Breast epithelium (tissue), 4 donors: ENCODE measurements at regions not wholly inside any gene's neighbourhood (a gene's known extent, or its start where the extent isn't known, plus 50 kb on each side); places are given as distances from the start of the nearest gene placed in this dataset.

Source experiments
- DNase-seq, 2 donors: peaks; one replicate each; pipeline ENCODE4 v3.0.0-alpha.2; 2019; ENCODE audit warnings: low spot score in 2 of 2
- H3K27ac ChIP-seq, 2 donors: fragments of 200-600 bp; sonication (generic) in 1 of 2; one replicate each; pipeline ENCODE4 v1.5.1; 2016 to 2019; ENCODE audit warnings: mild to moderate bottlenecking in 1 of 2
- H3K27me3 ChIP-seq, 2 donors: fragments of 200-600 bp; sonication (generic) in 1 of 2; one replicate each; pipeline versions ENCODE4 v1.5.1 to v1.6.0; 2017 to 2019; ENCODE audit warnings: control low read depth in 1 of 2, mild to moderate bottlenecking in 1 of 2
- H3K36me3 ChIP-seq: fragments of 200-600 bp; one replicate; pipeline ENCODE4 v1.5.1; 2019
- H3K4me1 ChIP-seq, 2 donors: fragments of 200-600 bp; sonication (generic); one replicate each; pipeline ENCODE4 v1.5.1; 2016 to 2019; ENCODE audit warnings: control low read depth in 1 of 2
- H3K4me3 ChIP-seq, 3 donors: fragments of 200-600 bp; sonication (generic); 1 replicate in 2 of 3; 2 replicates in 1 of 3; pipeline ENCODE4 v1.5.1; 2016 to 2019; ENCODE audit warnings: mild to moderate bottlenecking in 3 of 3, moderate library complexity in 2 of 3
- H3K9me3 ChIP-seq, 2 donors: fragments of 200-600 bp; sonication (generic) in 1 of 2; one replicate each; pipeline ENCODE4 v1.5.1; 2016 to 2019; ENCODE audit warnings: control low read depth in 1 of 2
- CTCF ChIP-seq, 3 donors: fragments of 450-650 bp; IDR thresholded peaks; one replicate each; pipeline ENCODE4 v1.5.1; 2016 to 2017; ENCODE audit warnings: antibody characterized with exemption in 3 of 3, mild to moderate bottlenecking in 3 of 3, moderate library complexity in 3 of 3
- POLR2A ChIP-seq: fragments of 450-650 bp; IDR thresholded peaks from one replicate; pipeline ENCODE4 v1.6.1; 2016; ENCODE audit warnings: antibody characterized with exemption, mild to moderate bottlenecking, moderate library complexity
- POLR2AphosphoS5 ChIP-seq, 3 donors: sonication (generic); formaldehyde crosslinking; IDR thresholded peaks; one replicate each; pipeline ENCODE4 v1.6.1; 2017; ENCODE audit warnings: antibody characterized with exemption in 3 of 3
- intact Hi-C: fragments of 100-400 bp; cut with DNase I; formaldehyde crosslinking; loops from one replicate; pipeline ENCODE4 v1.15.1; 2023; ENCODE audit warnings: low total_unique reads

- no peaks in the 10 kb centered on the region for H3K4me1 ChIP-seq
- H3K27me3 ChIP-seq: no peaks in the 10 kb centered on the region
- no peak overlapping the region for H3K4me3 ChIP-seq
- TF ChIP-seq POLR2A (no peak), CTCF (IDR thresholded peaks at IDR 0.05) (no peak), POLR2AphosphoS5 (IDR thresholded peaks at IDR 0.05) (no peak)
- no peak for DNase-seq
- no peaks in the 10 kb centered on the region for H3K9me3 ChIP-seq
- H3K27ac ChIP-seq: no peak overlapping the region
- intact Hi-C loops: no loop called here
- no peaks in the 10 kb centered on the region for H3K36me3 ChIP-seq
Observed at GRCh38 chr6:139663996-139664395, 289.5 kb upstream of the CITED2 start.

- no peak for DNase-seq
- no peak overlapping the region for H3K4me3 ChIP-seq
- no peaks in the 10 kb centered on the region for H3K4me1 ChIP-seq
- no peaks in the 10 kb centered on the region for H3K27me3 ChIP-seq
- TF ChIP-seq CTCF (IDR thresholded peaks at IDR 0.05) (no peak), POLR2AphosphoS5 (IDR thresholded peaks at IDR 0.05) (no peak), POLR2A (no peak)
- no peak overlapping the region for H3K27ac ChIP-seq
- no peaks in the 10 kb centered on the region for H3K9me3 ChIP-seq
- intact Hi-C loops: no loop called here
- H3K36me3 ChIP-seq: no peaks in the 10 kb centered on the region
Observed at GRCh38 chr6:139659711-139660110, 285.3 kb upstream of the CITED2 start.

GRCh38 chr6:139659196-139659595 lies 284.7 kb upstream of the CITED2 start:
- no peaks in the 10 kb centered on the region for H3K27me3 ChIP-seq
- TF ChIP-seq POLR2A: no peak
- no peak for TF ChIP-seq POLR2AphosphoS5 (IDR thresholded peaks at IDR 0.05)
- TF ChIP-seq CTCF (IDR thresholded peaks at IDR 0.05): no peak
- H3K27ac ChIP-seq: no peak overlapping the region
- no peaks in the 10 kb centered on the region for H3K36me3 ChIP-seq
- no peaks in the 10 kb centered on the region for H3K9me3 ChIP-seq
- H3K4me3 ChIP-seq: no peak overlapping the region
- intact Hi-C loops: no loop called here
- no peaks in the 10 kb centered on the region for H3K4me1 ChIP-seq
- DNase-seq: no peak

GRCh38 chr6:139657119-139657518 lies 282.7 kb upstream of the CITED2 start:
- TF ChIP-seq POLR2A (no peak), CTCF (IDR thresholded peaks at IDR 0.05) (no peak), POLR2AphosphoS5 (IDR thresholded peaks at IDR 0.05) (no peak)
- intact Hi-C loops: no loop called here
- DNase-seq: no peak

GRCh38 chr6:139655783-139656705 lies 281.6 kb upstream of the CITED2 start:
- no peak for TF ChIP-seq POLR2AphosphoS5 (IDR thresholded peaks at IDR 0.05)
- TF ChIP-seq POLR2A: no peak
- TF ChIP-seq CTCF (IDR thresholded peaks at IDR 0.05): no peak
- no peaks in the 10 kb centered on the region for H3K4me1 ChIP-seq
- no peak overlapping the region for H3K27ac ChIP-seq

More at GRCh38 chr6:139657119-139657518, 282.7 kb upstream of the CITED2 start:
- Histone ChIP-seq H3K4me1 (no peaks in the 10 kb centered on the region), H3K36me3 (no peaks in the 10 kb centered on the region), H3K9me3 (no peaks in the 10 kb centered on the region), H3K27me3 (no peaks in the 10 kb centered on the region), H3K27ac (no peak overlapping the region), H3K4me3 (no peak overlapping the region)

More at GRCh38 chr6:139655783-139656705, 281.6 kb upstream of the CITED2 start:
- H3K27me3 ChIP-seq: no peaks in the 10 kb centered on the region
- H3K36me3 ChIP-seq: no peaks in the 10 kb centered on the region
- no peak for DNase-seq
- no peak overlapping the region for H3K4me3 ChIP-seq
- no peaks in the 10 kb centered on the region for H3K9me3 ChIP-seq
- intact Hi-C loops: no loop called here
